ENCODE measurements at regions not wholly inside any gene's neighbourhood (a gene's known extent, or its start where the extent isn't known, plus 50 kb on each side); places are given as distances from the start of the nearest gene placed in this dataset.

- Histone ChIP-seq H3K27ac (ENCODE audit: low read length) (no peak overlapping the region), H3F3A (ENCODE audit: insufficient read depth, low read length, poor library complexity, severe bottlenecking) (no peaks in the 10 kb centered on the region), H3K4me3 (ENCODE audit: low read length) (no peak overlapping the region), H3K9ac (ENCODE audit: low read length) (no peak overlapping the region), H2AFZ (ENCODE audit: low read depth, low read length) (no peak overlapping the region), H3K4me2 (ENCODE audit: low read length) (no peak overlapping the region), H4K20me1 (ENCODE audit: insufficient read depth) (no peaks in the 10 kb centered on the region), H3K9me2 (ENCODE audit: insufficient read depth, low read length) (no peaks in the 10 kb centered on the region), H3K9me3 (ENCODE audit: low read length) (no peaks in the 10 kb centered on the region), H3K27me3 (ENCODE audit: insufficient read depth, low read depth, low read length) (no peaks in the 10 kb centered on the region), H3K79me2 (replicated peaks; ENCODE audit: insufficient read depth, low read length) (no peaks in the 10 kb centered on the region), H3K36me3 (ENCODE audit: insufficient read depth, low read length) (no peaks in the 10 kb centered on the region)
- TF ChIP-seq REST (IDR thresholded peaks at IDR 0.05; ENCODE audit: borderline replicate concordance) (no peak), EZH2 (IDR thresholded peaks at IDR 0.05; ENCODE audit: borderline replicate concordance, insufficient read depth, low read length, poor library complexity, severe bottlenecking) (no peak), RAD21 (conservative IDR thresholded peaks at IDR 0.05) (no peak), CTCF (IDR thresholded peaks at IDR 0.05; ENCODE audit: poor library complexity, severe bottlenecking) (no peak), MXI1 (conservative IDR thresholded peaks at IDR 0.05; ENCODE audit: poor library complexity, severe bottlenecking) (no peak), EP300 (conservative IDR thresholded peaks at IDR 0.05; ENCODE audit: poor library complexity, severe bottlenecking) (no peak), SMC3 (conservative IDR thresholded peaks at IDR 0.05; ENCODE audit: poor library complexity) (no peak)
Observed at GRCh38 chr6:99195986-99196655, 153.4 kb downstream of the FAXC start.

DNA sequence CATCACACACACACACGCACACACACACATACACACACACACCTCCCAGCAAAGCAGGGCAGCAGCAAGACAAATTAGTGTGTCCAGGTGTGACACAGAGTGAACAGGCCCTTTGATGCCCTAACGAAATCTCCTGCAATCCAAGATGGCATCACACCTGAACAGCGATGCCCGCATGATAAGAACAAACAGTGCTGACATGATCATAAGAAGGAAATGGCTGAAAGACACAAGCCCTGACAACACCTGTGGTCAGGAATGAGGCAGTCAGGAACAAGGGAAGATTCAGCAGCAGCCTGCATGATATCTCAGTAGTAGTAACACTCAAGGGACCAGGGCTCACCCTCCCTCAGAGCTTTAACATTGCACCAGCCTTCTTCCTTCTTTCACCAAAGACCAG is 156.9 kb downstream of the FAXC start:
- Histone ChIP-seq H3K4me3 (ENCODE audit: low read length) (no peak overlapping the region), H2AFZ (ENCODE audit: low read depth, low read length) (no peak overlapping the region), H3K27ac (ENCODE audit: low read length) (no peak overlapping the region), H3K27me3 (ENCODE audit: insufficient read depth, low read depth, low read length) (no peaks in the 10 kb centered on the region), H3F3A (ENCODE audit: insufficient read depth, low read length, poor library complexity, severe bottlenecking) (no peaks in the 10 kb centered on the region), H3K9me2 (ENCODE audit: insufficient read depth, low read length) (no peaks in the 10 kb centered on the region), H3K36me3 (ENCODE audit: insufficient read depth, low read length) (no peaks in the 10 kb centered on the region), H3K9me3 (ENCODE audit: low read length) (no peaks in the 10 kb centered on the region), H3K9ac (ENCODE audit: low read length) (no peak overlapping the region), H4K20me1 (ENCODE audit: insufficient read depth) (no peaks in the 10 kb centered on the region), H3K79me2 (replicated peaks; ENCODE audit: insufficient read depth, low read length) (no peaks in the 10 kb centered on the region), H3K4me2 (ENCODE audit: low read length) (no peak overlapping the region)
- no peak for TF ChIP-seq POLR2AphosphoS5 (IDR thresholded peaks at IDR 0.05)
- TF ChIP-seq MXI1 (conservative IDR thresholded peaks at IDR 0.05; ENCODE audit: poor library complexity, severe bottlenecking), result no peak
- TF ChIP-seq EZH2 (IDR thresholded peaks at IDR 0.05; ENCODE audit: borderline replicate concordance, insufficient read depth, low read length, poor library complexity, severe bottlenecking), result no peak
- no peak for TF ChIP-seq EP300 (conservative IDR thresholded peaks at IDR 0.05; ENCODE audit: poor library complexity, severe bottlenecking)
- no peak for TF ChIP-seq RAD21 (conservative IDR thresholded peaks at IDR 0.05)
- TF ChIP-seq REST (IDR thresholded peaks at IDR 0.05; ENCODE audit: borderline replicate concordance), result no peak
- no peak for TF ChIP-seq SMC3 (conservative IDR thresholded peaks at IDR 0.05; ENCODE audit: poor library complexity)
- no peak for TF ChIP-seq TAF1 (IDR thresholded peaks at IDR 0.05; ENCODE audit: low read depth)
- no peak for TF ChIP-seq CTCF (IDR thresholded peaks at IDR 0.05; ENCODE audit: poor library complexity, severe bottlenecking)
